ENCODE measurements at regions not wholly inside any gene's neighbourhood (a gene's known extent, or its start where the extent isn't known, plus 50 kb on each side); places are given as distances from the start of the nearest gene placed in this dataset.
"Not testable (repeated sequence)": the region's sequence is repeated elsewhere in the genome, so short reads cannot be mapped to it uniquely, and the experiment has no call there.

GRCh38 chr22:44570476-44571445 lies 72.7 kb upstream of the RTL6 start:
- DNase-seq (ENCODE audit: low spot score) = no peak

GRCh38 chr22:44569561-44569991 lies 71.5 kb upstream of the RTL6 start:
- Mint-ChIP-seq H3K4me3 (ENCODE audit: unreplicated experiment) (no peak overlapping the region), H3K27me3 (ENCODE audit: unreplicated experiment) (no peaks in the 10 kb centered on the region), H3K36me3 (ENCODE audit: low read depth, unreplicated experiment) (peaks cover 13% of the 10 kb centered on the region), H3K4me1 (ENCODE audit: unreplicated experiment) (peaks cover 22% of the 10 kb centered on the region), H3K9me3 (ENCODE audit: unreplicated experiment) (peaks cover 9% of the 10 kb centered on the region), H3K27ac (ENCODE audit: unreplicated experiment) (no peak overlapping the region)
- DNase-seq (ENCODE audit: low spot score) = no peak
- TF ChIP-seq CTCF (IDR thresholded peaks at IDR 0.05; ENCODE audit: unreplicated experiment) = no peak

More at GRCh38 chr22:44570476-44571445, 72.7 kb upstream of the RTL6 start:
- Mint-ChIP-seq H3K27me3 (ENCODE audit: unreplicated experiment) (no peaks in the 10 kb centered on the region), H3K4me3 (ENCODE audit: unreplicated experiment) (peak overlapping the region; percentile 51), H3K36me3 (ENCODE audit: low read depth, unreplicated experiment) (peaks cover 13% of the 10 kb centered on the region), H3K9me3 (ENCODE audit: unreplicated experiment) (peaks cover 9% of the 10 kb centered on the region), H3K27ac (ENCODE audit: unreplicated experiment) (peak overlapping the region; percentile 76), H3K4me1 (ENCODE audit: unreplicated experiment) (peaks cover 22% of the 10 kb centered on the region)
- TF ChIP-seq CTCF (IDR thresholded peaks at IDR 0.05; ENCODE audit: unreplicated experiment) = no peak

- TF ChIP-seq CTCF (IDR thresholded peaks at IDR 0.05; ENCODE audit: unreplicated experiment) = peak; percentile 38
- Mint-ChIP-seq H3K27me3 (ENCODE audit: unreplicated experiment) (no peaks in the 10 kb centered on the region), H3K4me1 (ENCODE audit: unreplicated experiment) (peaks cover 22% of the 10 kb centered on the region), H3K4me3 (ENCODE audit: unreplicated experiment) (peak overlapping the region; percentile 67), H3K36me3 (ENCODE audit: low read depth, unreplicated experiment) (peaks cover 13% of the 10 kb centered on the region), H3K9me3 (ENCODE audit: unreplicated experiment) (peaks cover 9% of the 10 kb centered on the region), H3K27ac (ENCODE audit: unreplicated experiment) (no peak overlapping the region)
- peak; percentile 19 for DNase-seq (ENCODE audit: low spot score)
Measured at GRCh38 chr22:44567846-44568493, 69.9 kb upstream of the RTL6 start.

GRCh38 chr22:44567378-44567841 lies 69.4 kb upstream of the RTL6 start:
- Mint-ChIP-seq H3K4me1 (ENCODE audit: unreplicated experiment) (peaks cover 21% of the 10 kb centered on the region), H3K36me3 (ENCODE audit: low read depth, unreplicated experiment) (peaks cover 13% of the 10 kb centered on the region)
- DNase-seq (ENCODE audit: low spot score); H3K4me3 Mint-ChIP-seq (ENCODE audit: unreplicated experiment); H3K27me3 Mint-ChIP-seq (ENCODE audit: unreplicated experiment); H3K27ac Mint-ChIP-seq (ENCODE audit: unreplicated experiment); H3K9me3 Mint-ChIP-seq (ENCODE audit: unreplicated experiment): not testable (repeated sequence)

GRCh38 chr22:44566911-44567310 lies 68.9 kb upstream of the RTL6 start:
- Mint-ChIP-seq H3K27me3 (ENCODE audit: unreplicated experiment) (no peaks in the 10 kb centered on the region), H3K4me3 (ENCODE audit: unreplicated experiment) (no peak overlapping the region), H3K36me3 (ENCODE audit: low read depth, unreplicated experiment) (peaks cover 13% of the 10 kb centered on the region), H3K9me3 (ENCODE audit: unreplicated experiment) (peaks cover 9% of the 10 kb centered on the region), H3K27ac (ENCODE audit: unreplicated experiment) (no peak overlapping the region), H3K4me1 (ENCODE audit: unreplicated experiment) (peaks cover 17% of the 10 kb centered on the region)
- no peak for DNase-seq (ENCODE audit: low spot score)
- TF ChIP-seq CTCF (IDR thresholded peaks at IDR 0.05; ENCODE audit: unreplicated experiment) = no peak

GRCh38 chr22:44562651-44563050 lies 64.6 kb upstream of the RTL6 start:
- not testable (repeated sequence) for H3K4me3 Mint-ChIP-seq (ENCODE audit: unreplicated experiment); H3K36me3 Mint-ChIP-seq (ENCODE audit: low read depth, unreplicated experiment); H3K27ac Mint-ChIP-seq (ENCODE audit: unreplicated experiment); H3K27me3 Mint-ChIP-seq (ENCODE audit: unreplicated experiment); DNase-seq (ENCODE audit: low spot score); H3K4me1 Mint-ChIP-seq (ENCODE audit: unreplicated experiment); H3K9me3 Mint-ChIP-seq (ENCODE audit: unreplicated experiment)
